COLO829 (cell line): ENCODE measurements at regions not wholly inside any gene's neighbourhood (a gene's known extent, or its start where the extent isn't known, plus 50 kb on each side); places are given as distances from the start of the nearest gene placed in this dataset.
"Not testable (repeated sequence)": the region's sequence is repeated elsewhere in the genome, so short reads cannot be mapped to it uniquely, and the experiment has no call there.

ENCODE experiments used
- DNase-seq: peaks from one replicate; pipeline ENCODE4 v3.0.0; 2012; ENCODE audit warnings: low spot score

DNA sequence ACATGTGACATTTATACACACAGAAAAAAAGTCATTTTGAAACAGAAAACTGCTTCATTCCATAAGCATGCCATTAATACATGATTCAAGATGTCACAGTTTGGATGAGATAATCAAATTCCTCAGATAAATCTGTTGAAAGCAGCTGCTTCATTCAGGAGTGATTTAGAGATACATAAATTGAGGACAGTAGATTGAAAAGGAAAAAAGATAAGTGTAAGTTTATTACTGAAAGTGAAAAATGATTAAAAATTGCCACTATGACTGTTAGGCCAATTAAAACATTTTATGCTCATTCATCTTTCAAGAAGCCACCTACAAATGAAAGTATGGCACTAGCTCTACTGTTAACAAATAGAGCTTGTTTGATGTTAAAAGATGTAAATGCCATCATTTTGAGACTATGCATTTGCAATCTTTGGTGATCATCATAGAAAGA lies 136.9 kb upstream of the CDK6 start:
- DNase-seq, result no peak

DNA sequence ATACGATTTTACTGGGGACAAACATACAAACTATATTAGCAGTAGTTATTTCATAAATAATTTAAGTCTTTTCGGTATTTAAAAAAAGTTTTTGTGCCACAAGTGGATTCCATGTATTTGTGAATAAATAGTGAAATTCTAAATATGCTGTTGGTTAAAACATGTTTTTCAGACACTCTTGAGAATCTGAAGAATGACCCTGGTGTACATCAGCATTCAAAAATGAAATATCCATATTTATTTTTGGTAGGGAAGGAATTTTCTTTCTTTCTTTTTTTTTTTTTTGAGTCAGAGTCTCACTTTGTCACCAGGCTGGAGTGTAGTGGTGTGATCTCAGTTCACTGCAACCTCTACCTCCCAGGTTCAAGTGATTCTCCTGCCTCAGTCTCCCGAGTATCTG lies 136.1 kb upstream of the CDK6 start:
- no peak for DNase-seq

DNA sequence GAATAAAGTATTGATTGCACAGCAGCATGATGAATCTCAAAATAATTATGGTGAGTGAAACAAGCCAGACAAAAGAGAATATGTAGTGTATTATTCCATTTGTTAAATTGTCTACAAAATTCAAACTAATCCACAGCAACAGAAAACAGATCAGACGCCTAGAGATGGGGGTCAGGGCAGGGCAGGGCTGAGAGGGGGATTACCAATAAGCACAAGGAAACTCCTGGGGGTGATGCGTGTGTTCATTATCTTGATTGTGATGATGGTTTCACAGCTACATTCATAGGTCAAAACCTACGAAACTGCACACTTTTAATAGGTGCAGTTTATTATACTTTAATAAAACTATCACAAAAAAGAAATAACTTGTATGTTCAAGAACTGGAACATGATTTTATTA lies 132.7 kb upstream of the CDK6 start:
- DNase-seq, result no peak

DNA sequence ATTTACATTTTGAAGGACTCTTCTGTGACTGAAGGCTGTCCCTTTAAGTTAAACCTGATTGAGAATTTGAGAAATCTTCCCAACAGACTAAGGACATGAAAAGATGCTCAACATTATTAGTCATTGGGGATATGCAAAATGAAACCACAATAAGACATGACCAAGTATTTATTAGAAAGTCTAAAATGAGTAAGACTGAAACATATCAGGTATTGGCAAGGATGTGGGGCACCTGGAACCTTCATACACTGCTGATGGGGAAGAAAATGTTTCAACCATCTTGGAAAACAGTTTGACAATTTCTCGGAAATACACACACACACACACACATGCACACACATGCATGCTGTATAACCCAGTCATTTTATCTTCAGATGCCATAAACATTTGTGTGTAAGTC lies 132.1 kb upstream of the CDK6 start:
- DNase-seq, result no peak

DNA sequence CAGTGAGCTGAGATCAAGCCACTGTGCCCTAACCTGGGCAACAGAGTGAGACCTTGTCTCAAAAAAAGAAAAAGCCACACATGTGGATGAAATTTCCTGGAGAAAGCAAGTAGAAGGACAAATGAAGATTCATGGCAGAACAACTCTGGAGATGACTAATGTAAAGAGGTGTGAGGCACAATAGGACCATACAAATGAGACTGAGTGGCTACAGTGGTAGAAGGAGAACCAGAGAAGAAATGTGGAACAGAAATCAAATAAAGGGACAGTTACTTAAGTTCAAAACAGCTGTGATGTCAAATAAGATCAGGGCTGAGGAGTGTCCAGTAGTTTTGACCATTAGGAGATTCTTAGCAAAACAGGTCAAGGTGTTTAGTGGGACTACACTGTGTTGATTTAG lies 130.9 kb upstream of the CDK6 start:
- DNase-seq, result no peak

DNA sequence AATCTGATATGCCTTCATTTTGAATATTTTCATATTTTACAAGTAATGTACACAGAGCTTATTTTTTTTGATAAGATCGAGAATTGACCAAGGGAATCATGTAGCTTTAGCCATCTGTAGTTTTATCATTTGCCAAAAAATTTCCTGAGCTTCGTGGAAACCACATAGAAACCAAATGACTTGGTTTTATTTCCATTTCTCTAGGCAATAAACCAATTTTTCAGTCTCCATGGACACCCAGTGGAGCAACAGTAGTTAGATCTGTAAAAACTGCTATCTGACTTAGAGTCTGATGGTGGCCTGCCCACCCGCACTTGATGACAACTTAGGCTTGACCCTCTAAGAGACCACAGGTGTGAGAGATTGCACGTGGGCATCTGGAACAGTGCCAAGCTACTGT lies 127.8 kb upstream of the CDK6 start:
- DNase-seq, result no peak

DNA sequence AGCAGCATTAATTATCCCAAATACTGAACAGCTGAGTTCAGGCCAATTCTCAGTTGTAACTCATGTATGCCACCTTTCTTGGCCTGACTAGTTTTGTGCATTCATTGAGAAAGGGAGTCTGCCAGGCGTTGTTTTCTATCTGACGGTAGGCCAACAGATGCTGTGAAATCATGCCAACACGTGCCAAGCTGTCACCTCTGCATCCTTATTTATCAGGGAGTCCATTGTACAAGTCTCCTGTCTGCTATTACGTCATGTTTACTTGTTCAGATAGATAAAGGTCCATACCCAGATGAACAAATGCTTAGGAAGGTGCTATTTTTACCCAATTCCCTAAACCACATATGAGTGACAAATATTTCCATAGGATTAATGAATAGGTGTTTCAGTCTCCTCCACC lies 127.2 kb upstream of the CDK6 start:
- DNase-seq, result no peak

DNA sequence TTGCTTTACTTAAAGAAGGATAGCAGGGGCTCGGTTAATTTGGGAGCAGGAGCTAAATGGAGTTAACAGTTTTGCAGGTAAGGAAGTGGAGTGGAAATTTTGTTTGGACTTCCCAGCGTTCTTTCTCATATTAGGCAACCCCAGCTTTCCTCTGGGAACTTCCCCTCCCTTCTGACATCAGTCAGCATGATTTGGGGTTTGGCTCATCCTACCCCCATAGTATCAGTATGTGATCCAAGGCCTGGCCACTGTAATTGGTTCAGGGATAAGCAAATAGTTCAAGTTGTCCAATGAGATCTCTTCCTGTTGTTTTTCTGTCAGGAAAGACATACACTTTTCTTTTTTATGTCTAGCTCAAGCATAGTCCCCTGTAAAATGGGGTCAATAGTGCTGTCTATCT lies 125.6 kb upstream of the CDK6 start:
- no peak for DNase-seq

DNA sequence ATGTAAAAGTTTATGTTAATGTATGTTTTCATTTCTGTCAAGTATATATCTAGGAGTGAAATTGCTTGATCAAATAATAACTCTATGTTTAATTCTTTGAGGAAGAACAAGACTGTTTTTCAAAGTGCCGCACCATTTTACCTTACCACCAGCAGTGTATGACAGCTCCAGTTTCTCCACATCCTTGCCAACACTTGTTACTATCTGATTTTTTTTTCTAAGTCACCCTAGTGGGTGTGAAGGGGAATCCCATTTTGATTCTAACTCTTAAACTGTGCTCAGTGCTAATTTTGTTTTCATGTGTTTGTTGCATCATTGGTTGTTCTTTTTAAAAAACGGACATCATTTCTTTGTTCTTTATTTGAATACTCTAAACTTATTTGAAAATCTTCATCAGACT lies 120.2 kb upstream of the CDK6 start:
- DNase-seq, result no peak

DNA sequence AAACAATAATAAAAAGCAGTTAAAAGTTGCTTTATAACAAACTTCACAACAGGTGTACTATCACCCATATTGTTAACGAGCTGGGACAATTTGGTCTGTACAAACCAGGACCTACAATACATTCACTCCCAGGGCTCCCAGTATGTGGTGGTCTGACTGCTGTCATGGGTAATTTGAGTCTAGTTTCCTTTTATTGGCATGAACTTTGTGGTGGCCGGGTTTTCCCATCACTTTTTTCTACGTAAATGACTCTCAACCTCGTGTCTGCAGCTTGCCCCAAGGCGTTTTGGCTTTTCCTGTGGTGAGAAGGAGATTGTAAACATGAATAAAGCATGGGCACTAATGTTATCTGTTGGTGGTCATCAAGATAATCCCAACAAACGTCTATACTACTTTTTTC lies 118.7 kb upstream of the CDK6 start:
- peak; percentile 33 for DNase-seq

DNA sequence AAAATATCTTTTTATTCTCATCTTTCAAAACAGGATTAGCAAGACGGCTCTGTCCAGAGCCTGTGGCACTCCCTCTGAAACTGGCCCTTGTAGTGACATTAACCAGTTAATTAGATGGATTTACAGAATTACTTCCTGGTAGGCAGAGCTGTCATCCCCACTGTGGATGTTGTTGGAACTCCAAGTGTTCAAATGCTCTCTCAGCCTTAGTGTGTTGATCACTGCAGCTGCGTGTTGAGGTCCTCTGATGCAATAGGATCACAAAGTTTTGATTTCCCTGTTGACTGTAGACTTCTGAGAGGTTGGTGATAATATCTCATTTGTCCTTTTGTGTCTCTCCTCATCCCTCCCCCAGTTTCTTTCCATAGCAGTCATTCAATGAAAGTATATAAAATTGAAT lies 117.3 kb upstream of the CDK6 start:
- no peak for DNase-seq

DNA sequence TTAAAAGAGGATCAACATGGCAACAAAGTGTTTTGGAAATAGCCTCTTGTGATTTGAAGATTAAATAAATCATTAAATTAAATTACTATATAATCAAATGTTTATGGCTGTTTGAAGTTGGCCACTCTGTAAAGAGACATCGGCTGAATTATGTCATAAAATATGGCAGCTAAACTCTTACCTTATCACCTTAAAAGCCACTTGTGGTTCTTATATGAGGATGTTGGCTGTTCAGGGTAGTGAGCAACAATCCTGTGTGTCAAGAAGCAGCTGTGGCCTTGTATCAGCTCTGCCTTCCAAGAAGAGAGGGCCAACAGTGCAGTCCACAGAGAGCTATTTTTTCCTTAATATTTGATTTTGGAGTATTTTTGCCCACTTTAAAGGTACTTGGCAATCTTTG lies 113.4 kb upstream of the CDK6 start:
- no peak for DNase-seq

DNA sequence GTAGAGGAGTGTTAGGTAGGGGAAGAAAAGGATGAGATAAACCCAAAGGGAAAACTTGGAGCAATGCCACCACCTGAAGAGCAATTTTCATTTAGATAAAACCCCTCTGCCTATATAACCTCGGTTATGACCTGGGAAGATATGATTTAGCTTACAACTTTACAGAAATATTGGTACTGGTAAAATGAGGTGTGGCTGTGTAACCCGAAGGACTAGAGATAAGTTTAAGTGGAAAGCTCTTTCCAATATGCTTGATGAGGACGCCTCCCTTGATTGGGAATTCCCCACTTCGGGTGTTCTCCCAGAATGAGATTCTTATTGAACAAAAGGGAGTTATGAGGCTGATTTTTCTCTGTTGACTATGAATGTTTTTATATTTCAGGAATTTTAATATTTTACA lies 109.5 kb upstream of the CDK6 start:
- no peak for DNase-seq

DNA sequence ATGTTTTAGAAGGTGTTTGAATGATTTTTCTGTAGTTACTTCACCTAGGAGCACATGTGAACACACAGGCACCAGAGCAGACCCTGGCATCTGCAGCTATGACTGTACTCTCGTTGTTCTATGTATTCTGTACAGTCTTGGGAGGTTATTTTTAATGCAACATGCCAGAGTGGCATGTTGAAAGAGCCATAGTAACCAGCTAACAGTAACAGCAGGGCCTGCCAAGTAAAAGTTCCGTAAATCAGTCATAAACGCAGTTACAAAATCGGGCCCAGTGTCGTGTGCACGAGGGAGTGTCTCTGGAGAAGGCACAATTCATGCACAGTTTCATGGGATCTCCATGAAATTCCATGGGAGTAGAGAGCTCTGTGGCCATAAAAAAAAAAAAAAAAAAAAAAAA lies 108.3 kb upstream of the CDK6 start:
- DNase-seq, result no peak

DNA sequence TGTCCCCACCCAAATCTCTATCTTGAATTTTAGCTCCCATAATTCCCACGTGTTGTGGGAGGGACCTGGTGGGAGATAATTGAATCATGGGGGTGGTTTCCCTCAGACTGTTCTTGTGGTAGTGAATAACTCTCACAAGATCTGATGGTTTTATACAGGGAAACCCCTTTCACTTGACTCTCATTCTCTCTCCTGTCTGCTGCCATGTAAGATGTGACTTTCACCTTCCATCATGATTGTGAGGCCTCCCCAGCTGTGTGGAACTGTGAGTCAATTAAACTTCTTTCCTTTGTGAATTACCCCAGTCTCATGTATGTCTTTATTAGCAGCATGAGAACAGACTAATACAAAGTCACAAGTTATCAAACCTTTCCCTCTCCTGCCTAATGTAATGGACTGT lies 106.3 kb upstream of the CDK6 start:
- not testable (repeated sequence) for DNase-seq

DNA sequence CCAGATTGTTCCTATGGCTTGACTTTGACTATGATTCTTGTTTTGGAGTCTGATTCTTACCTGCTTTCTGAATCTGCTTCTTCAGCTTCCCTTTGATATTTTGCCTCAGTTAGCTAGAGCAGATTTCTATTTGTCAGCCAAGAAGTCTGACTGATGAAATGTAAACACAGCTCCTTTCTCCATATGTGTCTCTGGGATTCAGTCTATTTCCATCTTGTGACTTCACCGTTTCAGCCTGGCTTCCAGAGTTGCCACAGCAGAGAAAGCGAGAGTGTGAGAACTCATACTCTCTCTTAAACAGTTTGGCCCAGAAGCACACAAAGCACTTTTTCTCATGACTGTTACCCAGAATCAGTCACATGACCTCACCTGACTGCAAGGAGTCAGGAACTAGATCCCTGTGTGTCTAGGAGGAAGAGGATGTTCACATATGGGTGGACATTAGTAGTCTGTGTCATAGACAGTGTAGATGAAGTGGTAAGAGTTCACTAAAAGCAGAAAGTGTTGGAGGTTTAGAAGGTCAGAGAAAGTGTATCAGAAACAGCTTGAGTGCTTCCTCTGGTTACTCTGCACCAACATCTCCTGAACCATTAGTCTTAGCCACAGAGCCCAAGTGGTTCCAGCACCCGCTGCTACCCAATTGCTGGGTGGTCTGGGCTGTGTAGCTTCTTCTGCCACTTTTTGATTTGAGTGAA lies 103.4 kb upstream of the CDK6 start:
- DNase-seq, result no peak

DNA sequence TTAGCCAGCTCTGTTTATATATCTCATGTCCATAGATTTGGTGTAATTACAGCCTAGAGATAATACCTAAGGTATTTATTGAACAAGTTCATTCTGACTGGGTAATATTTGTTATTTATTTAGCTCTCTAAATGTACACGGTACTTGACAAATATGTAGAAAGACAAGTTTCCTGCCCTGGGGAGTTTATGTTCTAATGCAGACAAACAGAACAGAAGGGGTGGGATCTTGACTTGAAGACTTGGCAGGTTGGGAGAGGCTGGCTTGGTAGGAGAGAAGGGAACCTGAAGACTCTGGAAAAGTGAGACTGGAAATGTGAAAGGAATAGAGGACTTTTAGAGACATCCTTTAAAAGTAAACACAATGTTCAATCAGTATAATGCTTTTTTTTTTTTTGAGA lies 97.7 kb upstream of the CDK6 start:
- no peak for DNase-seq

DNA sequence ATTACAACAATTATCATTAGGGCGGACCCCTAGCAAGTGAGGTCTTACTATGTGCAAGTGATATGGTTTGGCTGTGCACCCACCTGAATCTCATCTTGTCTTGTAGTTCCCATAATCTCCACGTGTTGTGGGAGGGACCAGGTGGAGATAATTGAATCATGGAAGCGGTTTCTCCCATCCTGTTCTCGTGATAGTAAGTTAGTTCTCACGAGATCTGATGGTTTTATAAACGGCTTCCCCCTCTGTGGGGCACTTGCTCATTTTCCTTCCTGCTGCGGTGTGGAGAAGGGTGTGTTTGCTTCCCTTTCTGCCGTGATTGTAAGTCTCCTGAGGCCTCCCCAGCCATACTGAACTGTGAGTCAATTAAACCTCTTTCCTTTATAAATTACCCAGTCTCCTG lies 96.1 kb upstream of the CDK6 start:
- DNase-seq, result no peak

DNA sequence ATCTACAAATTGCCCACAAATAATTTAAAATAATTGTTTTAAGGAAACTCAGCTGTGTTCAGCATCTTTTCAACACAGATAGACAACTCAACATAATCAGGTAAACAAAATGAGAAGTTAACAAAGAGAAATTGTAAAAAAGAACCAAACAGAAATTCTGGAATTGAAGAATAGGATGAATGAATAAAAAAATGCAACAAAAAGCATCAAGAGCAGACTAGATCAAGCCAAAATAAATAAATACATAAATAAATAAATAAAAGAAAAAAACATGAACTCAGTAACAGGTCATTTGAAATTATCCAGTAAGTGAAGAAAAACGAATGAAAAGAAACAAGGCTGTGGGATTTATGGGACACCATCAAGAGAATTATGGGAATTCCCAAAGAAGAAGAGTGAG lies 94.0 kb upstream of the CDK6 start:
- DNase-seq, result no peak

DNA sequence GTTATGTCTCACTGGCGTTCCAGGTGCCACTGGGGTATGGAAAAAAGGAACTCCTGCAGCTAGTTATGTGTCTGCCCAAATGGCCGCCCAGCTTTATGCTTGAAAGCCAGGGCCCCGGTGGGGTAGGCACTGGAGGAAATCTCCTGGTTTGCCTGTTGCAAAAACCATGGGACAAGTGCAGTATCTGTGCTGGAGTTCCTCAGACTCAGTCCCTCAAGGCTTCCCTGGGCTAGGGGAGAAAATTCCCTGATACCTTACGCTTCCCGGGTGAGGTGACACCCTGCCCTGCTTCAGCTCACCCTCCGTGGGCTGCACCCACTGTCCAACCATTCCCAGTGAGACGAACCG lies 90.3 kb upstream of the CDK6 start:
- DNase-seq, result no peak

DNA sequence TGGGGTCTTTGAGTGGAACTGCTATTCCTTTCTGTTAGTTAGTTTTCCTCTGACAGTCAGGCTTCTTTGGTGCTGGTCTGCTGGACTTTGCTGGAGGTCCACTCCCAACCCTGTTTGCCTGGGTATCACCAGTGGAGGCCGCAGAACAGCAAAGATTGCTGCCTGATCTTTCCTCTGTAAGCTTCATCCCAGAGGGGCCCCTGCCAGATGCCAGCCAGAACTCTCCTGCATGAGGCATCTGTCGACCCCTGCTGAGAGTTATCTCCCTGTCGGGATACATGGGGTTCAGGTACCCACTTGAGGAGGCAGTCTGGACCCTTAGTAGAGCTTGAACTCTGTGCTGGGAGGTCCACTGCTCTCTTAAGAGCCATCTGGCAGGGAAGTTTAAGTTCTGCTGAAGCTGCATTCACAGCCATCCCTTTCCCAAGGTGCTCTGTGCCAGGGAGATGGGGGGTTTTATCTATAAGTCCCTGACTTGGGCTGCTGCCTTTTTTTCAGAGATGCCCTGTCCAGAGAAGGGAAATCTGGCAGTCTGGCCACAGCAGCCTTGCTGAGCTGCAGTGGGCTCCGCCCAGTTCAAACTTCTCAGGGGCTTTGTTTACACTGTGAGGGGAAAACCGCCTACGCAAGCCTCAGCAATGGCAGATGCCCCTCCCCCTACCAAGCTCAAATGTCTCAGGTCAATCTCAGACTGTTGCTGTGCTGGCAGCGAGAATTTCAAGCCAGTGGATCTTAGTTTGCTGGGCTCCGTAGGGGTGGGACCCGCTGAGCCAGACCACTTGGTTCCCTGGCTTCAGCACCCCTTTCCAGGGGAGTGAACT lies 89.7 kb upstream of the CDK6 start:
- DNase-seq, result no peak

DNA sequence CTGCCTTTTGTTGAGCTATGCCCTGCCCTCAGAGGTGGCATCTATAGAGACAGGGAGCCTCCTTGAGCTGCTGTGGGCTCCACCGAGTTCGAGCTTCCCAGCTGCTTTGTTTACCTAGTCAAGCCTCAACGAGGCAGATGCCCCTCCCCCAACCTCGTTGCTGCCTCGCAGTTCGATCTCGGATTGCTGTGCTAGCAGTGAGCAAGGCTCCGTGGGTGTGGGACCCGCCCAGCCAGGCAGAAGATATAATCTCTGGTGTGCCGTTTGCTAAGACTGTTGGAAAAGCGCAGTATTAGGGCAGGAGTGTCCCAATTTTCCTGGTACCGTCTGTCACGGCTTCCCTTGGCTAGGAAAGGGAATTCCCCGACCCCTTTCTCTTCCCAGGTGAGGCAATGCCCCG lies 88.4 kb upstream of the CDK6 start:
- no peak for DNase-seq

DNA sequence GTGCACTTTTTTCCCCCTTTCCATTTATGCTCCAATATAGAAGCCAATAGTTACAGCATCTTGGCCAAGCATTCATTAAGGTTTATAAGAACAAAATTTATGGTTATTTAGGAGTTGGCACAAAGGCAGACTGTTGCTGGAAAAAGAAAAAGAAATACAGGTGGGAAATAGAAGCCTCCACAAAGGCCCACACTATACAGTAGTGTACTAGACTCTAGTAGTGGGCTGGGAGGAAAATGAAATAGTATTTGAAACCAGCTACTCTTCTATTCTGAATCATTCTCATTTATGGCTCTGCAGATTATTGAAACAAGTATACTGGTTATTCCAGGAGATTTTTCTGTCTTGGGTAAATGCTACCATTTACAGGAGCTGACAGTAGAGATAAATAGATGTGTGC lies 80.9 kb upstream of the CDK6 start:
- DNase-seq, result no peak

DNA sequence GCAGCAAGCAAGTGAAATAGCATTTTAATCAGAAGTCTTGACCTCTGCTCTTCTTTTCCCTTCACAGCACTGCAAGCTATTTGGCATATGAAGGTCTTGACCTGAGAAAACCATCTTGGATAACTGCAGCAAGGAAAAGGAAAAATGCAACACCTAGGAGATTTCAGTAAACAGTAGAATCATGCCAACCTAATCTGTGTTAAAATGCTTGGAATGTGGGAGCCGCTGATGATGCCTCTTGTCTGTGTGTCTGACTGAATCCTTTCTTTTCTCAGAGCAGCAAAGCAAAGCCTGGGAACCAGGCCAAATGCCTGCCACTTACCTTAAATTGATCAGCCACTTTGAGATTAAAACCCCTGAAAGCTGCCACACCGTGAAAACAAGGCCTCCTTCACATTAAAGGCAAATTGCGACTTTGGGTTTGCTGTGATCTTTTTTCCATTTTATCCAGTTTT lies 80.4 kb upstream of the CDK6 start:
- peak; percentile 63 for DNase-seq
